GM12873 (cell line): ENCODE measurements at regions not wholly inside any gene's neighbourhood (a gene's known extent, or its start where the extent isn't known, plus 50 kb on each side); places are given as distances from the start of the nearest gene placed in this dataset.

Source experiments
- TF ChIP-seq, protein P1 (sequence below): IDR thresholded peaks from 2 replicates; pipeline ENCODE4 v1.5.1; 2012; ENCODE audit warnings: low read depth, mild to moderate bottlenecking, moderate library complexity, low read length, control low read depth; ENCODE audit not compliant: insufficient read depth; ENCODE audit errors: missing control alignments

DNA sequence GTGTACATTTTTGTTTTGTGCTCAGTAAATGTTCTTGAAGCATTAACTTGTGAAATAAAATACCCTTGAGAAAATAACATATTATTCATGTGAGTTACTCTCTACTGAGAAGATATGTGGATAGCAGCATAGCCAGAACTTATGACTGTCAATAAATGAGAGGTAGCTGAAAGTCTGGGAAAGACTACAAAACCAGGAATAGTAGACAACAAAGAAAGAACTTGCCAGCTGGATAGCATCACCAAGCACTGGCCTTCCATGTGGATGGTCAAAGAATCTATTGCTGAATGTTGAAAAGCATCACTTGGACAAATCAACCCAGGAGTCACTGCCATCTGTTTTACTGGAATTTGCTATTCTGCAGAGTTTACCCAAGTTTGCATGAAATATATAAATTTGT, 650.0 kb upstream of the HTR2C start:
- TF ChIP-seq, protein P1, sequence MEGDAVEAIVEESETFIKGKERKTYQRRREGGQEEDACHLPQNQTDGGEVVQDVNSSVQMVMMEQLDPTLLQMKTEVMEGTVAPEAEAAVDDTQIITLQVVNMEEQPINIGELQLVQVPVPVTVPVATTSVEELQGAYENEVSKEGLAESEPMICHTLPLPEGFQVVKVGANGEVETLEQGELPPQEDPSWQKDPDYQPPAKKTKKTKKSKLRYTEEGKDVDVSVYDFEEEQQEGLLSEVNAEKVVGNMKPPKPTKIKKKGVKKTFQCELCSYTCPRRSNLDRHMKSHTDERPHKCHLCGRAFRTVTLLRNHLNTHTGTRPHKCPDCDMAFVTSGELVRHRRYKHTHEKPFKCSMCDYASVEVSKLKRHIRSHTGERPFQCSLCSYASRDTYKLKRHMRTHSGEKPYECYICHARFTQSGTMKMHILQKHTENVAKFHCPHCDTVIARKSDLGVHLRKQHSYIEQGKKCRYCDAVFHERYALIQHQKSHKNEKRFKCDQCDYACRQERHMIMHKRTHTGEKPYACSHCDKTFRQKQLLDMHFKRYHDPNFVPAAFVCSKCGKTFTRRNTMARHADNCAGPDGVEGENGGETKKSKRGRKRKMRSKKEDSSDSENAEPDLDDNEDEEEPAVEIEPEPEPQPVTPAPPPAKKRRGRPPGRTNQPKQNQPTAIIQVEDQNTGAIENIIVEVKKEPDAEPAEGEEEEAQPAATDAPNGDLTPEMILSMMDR: no peak

DNA sequence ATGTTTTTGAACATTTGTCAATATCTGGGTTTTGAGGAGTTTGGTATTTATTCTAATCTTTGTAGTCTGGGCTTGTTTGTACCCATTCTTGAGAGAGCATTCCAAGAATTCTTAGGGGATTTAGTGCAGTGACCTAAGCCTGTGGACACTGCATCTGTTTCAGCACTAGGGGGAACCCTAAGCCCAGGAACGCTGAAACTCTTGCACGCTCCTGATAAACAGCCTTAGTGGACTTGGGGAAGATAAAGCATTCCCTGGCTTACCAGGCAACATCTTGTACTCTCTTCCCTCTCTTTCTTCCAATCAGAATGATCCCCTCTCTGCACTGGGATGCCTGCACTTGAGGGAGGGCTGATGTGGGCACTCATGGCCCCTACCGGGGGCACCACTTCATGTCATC, 654.9 kb upstream of the HTR2C start:
- TF ChIP-seq, protein P1: peak; percentile 64

DNA sequence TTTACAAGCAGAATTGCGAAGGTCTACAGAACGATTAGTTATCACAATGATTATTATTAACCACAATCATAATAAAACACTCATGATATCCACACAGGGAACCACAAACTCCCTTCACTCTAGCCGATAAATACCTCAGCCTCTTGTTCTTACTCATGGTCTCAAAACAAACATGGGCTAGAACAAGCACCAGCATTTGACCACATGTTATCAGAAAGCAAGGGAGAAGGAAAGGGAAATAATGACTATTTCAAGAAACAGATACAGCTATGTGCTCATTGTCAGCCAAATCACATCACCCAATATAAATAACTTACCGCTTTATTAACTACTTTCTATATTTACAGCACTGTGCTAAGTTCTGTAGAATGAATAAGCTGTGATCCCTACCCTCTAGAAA, 663.2 kb upstream of the HTR2C start:
- TF ChIP-seq, protein P1: no peak

DNA sequence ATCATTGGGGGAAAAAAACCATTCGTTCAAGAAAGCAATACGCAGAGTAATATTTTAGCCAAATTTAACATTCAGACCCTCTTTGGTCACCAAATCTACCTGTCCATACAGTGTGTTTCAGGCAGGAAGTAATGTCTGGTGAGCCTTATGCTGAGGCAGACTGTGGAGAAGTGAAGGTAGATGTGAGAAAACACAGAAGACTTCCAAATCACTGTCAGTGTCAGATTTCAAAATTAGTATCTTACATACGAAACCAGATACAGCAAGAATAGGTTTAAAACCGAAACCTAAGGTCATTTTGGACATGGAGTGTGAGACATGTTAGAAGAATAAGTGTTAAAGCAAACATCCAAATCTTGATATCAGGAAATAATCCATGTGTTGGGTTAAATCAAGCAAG, 664.5 kb upstream of the HTR2C start:
- TF ChIP-seq, protein P1: no peak

DNA sequence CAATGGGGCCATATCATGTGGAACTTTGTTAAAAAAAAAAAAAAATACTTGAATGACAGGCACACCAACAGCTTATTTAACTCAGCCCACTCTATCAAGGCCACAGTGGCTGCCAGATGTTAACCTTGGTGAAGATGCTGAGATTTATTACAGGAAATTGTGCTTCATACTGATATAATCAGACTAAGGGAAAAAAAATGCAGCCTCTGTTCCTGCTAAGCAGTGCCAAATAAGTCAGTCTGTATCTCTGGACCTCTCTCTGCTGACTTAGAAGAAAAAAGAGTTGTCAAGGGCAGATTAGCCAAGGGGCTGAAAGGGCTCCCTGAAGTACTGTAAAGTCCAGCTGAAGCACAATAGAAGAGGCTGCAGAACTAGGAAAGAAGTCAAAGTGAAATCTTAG, 677.7 kb upstream of the HTR2C start:
- TF ChIP-seq, protein P1: no peak

DNA sequence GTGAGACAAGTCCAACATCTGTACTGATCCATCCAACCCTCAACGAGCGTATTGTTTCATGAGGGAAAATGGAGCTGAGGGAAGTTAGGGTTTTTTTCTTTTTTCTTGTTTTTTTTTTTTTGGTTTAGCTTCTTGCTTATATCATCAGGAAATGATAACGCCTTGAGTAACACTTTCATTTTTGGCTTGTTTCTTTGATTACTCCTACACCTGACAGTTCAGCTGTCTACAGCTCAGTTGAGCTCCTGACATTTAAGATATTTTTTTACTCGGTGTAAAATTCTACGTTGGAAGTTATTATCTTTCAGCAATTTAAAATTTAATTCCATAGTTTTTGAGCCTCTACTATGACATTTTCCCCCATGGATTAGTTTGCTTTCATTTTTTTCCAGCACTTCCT, 691.0 kb upstream of the HTR2C start:
- TF ChIP-seq, protein P1: no peak

DNA sequence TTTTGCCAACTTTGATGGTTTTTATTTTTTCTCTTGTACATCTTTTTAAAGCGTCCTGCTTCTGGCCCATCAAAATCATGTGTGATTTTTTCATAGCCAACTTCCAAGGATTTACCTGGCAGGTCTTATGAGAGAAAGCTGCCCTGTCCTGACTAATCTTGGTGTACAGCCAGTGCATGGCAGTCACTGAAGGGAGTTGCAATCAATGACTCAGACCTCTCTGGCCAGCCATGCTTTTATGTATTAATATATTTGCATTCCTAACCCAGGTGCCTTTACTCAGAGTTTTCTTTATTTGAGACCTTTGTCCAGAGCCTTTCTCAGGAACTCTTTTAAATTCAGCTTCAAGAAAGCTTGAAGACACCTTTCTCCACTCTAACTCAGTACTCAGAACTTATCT, 691.5 kb upstream of the HTR2C start:
- TF ChIP-seq, protein P1: no peak

DNA sequence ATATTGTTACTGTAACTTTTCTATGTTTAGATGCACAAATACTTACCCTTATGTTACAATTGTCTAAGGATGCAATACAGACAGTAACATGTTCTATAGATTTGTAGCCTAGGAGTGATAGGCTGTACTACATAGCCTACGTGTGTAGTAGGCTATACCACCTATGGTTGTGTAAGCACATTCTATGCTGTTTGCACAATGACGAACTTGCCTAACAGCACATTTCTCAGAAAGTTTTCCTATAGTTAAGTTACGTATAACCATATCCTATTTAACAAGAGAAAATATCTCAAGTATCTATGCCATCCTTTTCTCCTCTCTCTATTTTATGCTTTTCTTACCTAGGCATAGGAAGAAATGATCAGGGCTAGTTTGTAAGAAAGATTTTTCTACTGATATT, 710.8 kb upstream of the HTR2C start:
- TF ChIP-seq, protein P1: no peak
